ENCODE measurements at regions not wholly inside any gene's neighbourhood (a gene's known extent, or its start where the extent isn't known, plus 50 kb on each side); places are given as distances from the start of the nearest gene placed in this dataset.

- TF ChIP-seq CTCF (IDR thresholded peaks at IDR 0.05) (no peak), POLR2A (IDR thresholded peaks at IDR 0.05) (no peak)
Measured at GRCh38 chr5:158140120-158140731, 281.3 kb upstream of the CLINT1 start.

Measured in Peyer's patch (tissue), 4 donors.